Nephron (organoid): ENCODE measurements at regions not wholly inside any gene's neighbourhood (a gene's known extent, or its start where the extent isn't known, plus 50 kb on each side); places are given as distances from the start of the nearest gene placed in this dataset.

Experiments
- H3K27ac Mint-ChIP-seq, 3 experiments: 2 replicates each; pipeline ENCODE4 v1.8.0; 2020; ENCODE audit warnings: mixed read lengths in 3 of 3, mild to moderate bottlenecking in 2 of 3, moderate library complexity in 1 of 3
- H3K27me3 Mint-ChIP-seq: 2 replicates; pipeline ENCODE4 v1.8.0; 2021; ENCODE audit warnings: low read depth, mild to moderate bottlenecking, moderate library complexity, mixed read lengths
- H3K36me3 Mint-ChIP-seq: 2 replicates; pipeline ENCODE4 v1.8.0; 2020; ENCODE audit warnings: low read depth, mixed read lengths
- H3K4me1 Mint-ChIP-seq: 2 replicates; pipeline ENCODE4 v1.8.0; 2020; ENCODE audit warnings: mixed read lengths
- H3K4me3 Mint-ChIP-seq, 3 experiments: 2 replicates each; pipeline ENCODE4 v1.8.0; 2020; ENCODE audit warnings: mild to moderate bottlenecking in 3 of 3, mixed read lengths in 3 of 3, moderate library complexity in 2 of 3
- H3K9me3 Mint-ChIP-seq: 2 replicates; pipeline ENCODE4 v1.8.0; 2020; ENCODE audit warnings: mixed read lengths
- CTCF ChIP-seq, 3 experiments: fragments of 200-600 bp; sonication (generic); IDR thresholded peaks; one replicate each; pipeline ENCODE4 v1.5.0; 2021; ENCODE audit warnings: antibody characterized with exemption in 3 of 3; ENCODE audit not compliant: unreplicated experiment in 3 of 3

GRCh38 chr7:88522771-88523293 is 216.1 kb upstream of the STEAP4 start:
- TF ChIP-seq CTCF (IDR thresholded peaks at IDR 0.05; ENCODE audit: unreplicated experiment in 3 of 3) = no peak
- Mint-ChIP-seq H3K9me3 (no peaks in the 10 kb centered on the region), H3K27me3 (no peaks in the 10 kb centered on the region), H3K4me1 (no peaks in the 10 kb centered on the region), H3K36me3 (no peaks in the 10 kb centered on the region), H3K27ac (no peak overlapping the region), H3K4me3 (no peak overlapping the region)

GRCh38 chr7:88516429-88516828 is 209.7 kb upstream of the STEAP4 start:
- H3K9me3 Mint-ChIP-seq = no peaks in the 10 kb centered on the region
- H3K36me3 Mint-ChIP-seq = no peaks in the 10 kb centered on the region
- no peaks in the 10 kb centered on the region for H3K27me3 Mint-ChIP-seq
- TF ChIP-seq CTCF (IDR thresholded peaks at IDR 0.05; ENCODE audit: unreplicated experiment in 3 of 3) = no peak
- H3K27ac Mint-ChIP-seq = no peak overlapping the region
- no peak overlapping the region for H3K4me3 Mint-ChIP-seq
- H3K4me1 Mint-ChIP-seq = peaks cover 10% of the 10 kb centered on the region

GRCh38 chr7:88515301-88515700 is 208.6 kb upstream of the STEAP4 start:
- Mint-ChIP-seq H3K4me3 (no peak overlapping the region), H3K27ac (no peak overlapping the region), H3K27me3 (no peaks in the 10 kb centered on the region), H3K36me3 (no peaks in the 10 kb centered on the region), H3K9me3 (no peaks in the 10 kb centered on the region), H3K4me1 (peaks cover 10% of the 10 kb centered on the region)
- no peak for TF ChIP-seq CTCF (IDR thresholded peaks at IDR 0.05; ENCODE audit: unreplicated experiment in 3 of 3)

GRCh38 chr7:88509341-88509740 is 202.6 kb upstream of the STEAP4 start:
- Mint-ChIP-seq H3K9me3 (peaks cover 2% of the 10 kb centered on the region), H3K27ac (no peak overlapping the region)
- TF ChIP-seq CTCF (IDR thresholded peaks at IDR 0.05; ENCODE audit: unreplicated experiment in 3 of 3) = no peak

GRCh38 chr7:88500131-88500530 is 193.4 kb upstream of the STEAP4 start:
- Mint-ChIP-seq H3K27me3 (no peaks in the 10 kb centered on the region), H3K9me3 (peaks cover 8% of the 10 kb centered on the region), H3K27ac (no peak overlapping the region), H3K4me3 (no peak overlapping the region), H3K4me1 (peaks cover 5% of the 10 kb centered on the region), H3K36me3 (no peaks in the 10 kb centered on the region)
- TF ChIP-seq CTCF (IDR thresholded peaks at IDR 0.05; ENCODE audit: unreplicated experiment in 3 of 3) = no peak

More at GRCh38 chr7:88509341-88509740, 202.6 kb upstream of the STEAP4 start:
- no peaks in the 10 kb centered on the region for H3K36me3 Mint-ChIP-seq
- no peaks in the 10 kb centered on the region for H3K27me3 Mint-ChIP-seq
- no peak overlapping the region for H3K4me3 Mint-ChIP-seq
- peaks cover 10% of the 10 kb centered on the region for H3K4me1 Mint-ChIP-seq

- Mint-ChIP-seq H3K36me3 (no peaks in the 10 kb centered on the region), H3K27ac (no peak overlapping the region), H3K27me3 (no peaks in the 10 kb centered on the region), H3K4me3 (no peak overlapping the region), H3K9me3 (no peaks in the 10 kb centered on the region), H3K4me1 (peaks cover 12% of the 10 kb centered on the region)
- no peak for TF ChIP-seq CTCF (IDR thresholded peaks at IDR 0.05; ENCODE audit: unreplicated experiment in 3 of 3)
Measured at GRCh38 chr7:88495881-88496725, 189.4 kb upstream of the STEAP4 start.
